ENCODE measurements at regions not wholly inside any gene's neighbourhood (a gene's known extent, or its start where the extent isn't known, plus 50 kb on each side); places are given as distances from the start of the nearest gene placed in this dataset.

GRCh38 chr11:103798026-103798425 is 238.4 kb upstream of the DDI1 start:
- TF ChIP-seq SMC3 (conservative IDR thresholded peaks at IDR 0.05; ENCODE audit: poor library complexity) (no peak), EZH2 (IDR thresholded peaks at IDR 0.05; ENCODE audit: borderline replicate concordance, insufficient read depth, low read length, poor library complexity, severe bottlenecking) (no peak), EP300 (conservative IDR thresholded peaks at IDR 0.05; ENCODE audit: poor library complexity, severe bottlenecking) (no peak)
- TF ChIP-seq, protein P1, sequence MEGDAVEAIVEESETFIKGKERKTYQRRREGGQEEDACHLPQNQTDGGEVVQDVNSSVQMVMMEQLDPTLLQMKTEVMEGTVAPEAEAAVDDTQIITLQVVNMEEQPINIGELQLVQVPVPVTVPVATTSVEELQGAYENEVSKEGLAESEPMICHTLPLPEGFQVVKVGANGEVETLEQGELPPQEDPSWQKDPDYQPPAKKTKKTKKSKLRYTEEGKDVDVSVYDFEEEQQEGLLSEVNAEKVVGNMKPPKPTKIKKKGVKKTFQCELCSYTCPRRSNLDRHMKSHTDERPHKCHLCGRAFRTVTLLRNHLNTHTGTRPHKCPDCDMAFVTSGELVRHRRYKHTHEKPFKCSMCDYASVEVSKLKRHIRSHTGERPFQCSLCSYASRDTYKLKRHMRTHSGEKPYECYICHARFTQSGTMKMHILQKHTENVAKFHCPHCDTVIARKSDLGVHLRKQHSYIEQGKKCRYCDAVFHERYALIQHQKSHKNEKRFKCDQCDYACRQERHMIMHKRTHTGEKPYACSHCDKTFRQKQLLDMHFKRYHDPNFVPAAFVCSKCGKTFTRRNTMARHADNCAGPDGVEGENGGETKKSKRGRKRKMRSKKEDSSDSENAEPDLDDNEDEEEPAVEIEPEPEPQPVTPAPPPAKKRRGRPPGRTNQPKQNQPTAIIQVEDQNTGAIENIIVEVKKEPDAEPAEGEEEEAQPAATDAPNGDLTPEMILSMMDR (IDR thresholded peaks at IDR 0.05; ENCODE audit: poor library complexity, severe bottlenecking): no peak
